ENCODE measurements at regions not wholly inside any gene's neighbourhood (a gene's known extent, or its start where the extent isn't known, plus 50 kb on each side); places are given as distances from the start of the nearest gene placed in this dataset.

- no peak for TF ChIP-seq REST (IDR thresholded peaks at IDR 0.05; ENCODE audit: borderline replicate concordance)
- no peak for TF ChIP-seq RAD21 (conservative IDR thresholded peaks at IDR 0.05)
- TF ChIP-seq EZH2 (IDR thresholded peaks at IDR 0.05; ENCODE audit: borderline replicate concordance, insufficient read depth, low read length, poor library complexity, severe bottlenecking), result no peak
- TF ChIP-seq CTCF (IDR thresholded peaks at IDR 0.05; ENCODE audit: poor library complexity, severe bottlenecking), result no peak
- TF ChIP-seq EP300 (conservative IDR thresholded peaks at IDR 0.05; ENCODE audit: poor library complexity, severe bottlenecking), result no peak
- TF ChIP-seq TAF1 (IDR thresholded peaks at IDR 0.05; ENCODE audit: low read depth), result no peak
- H3K9me3 ChIP-seq (ENCODE audit: low read length), result no peaks in the 10 kb centered on the region
- no peaks in the 10 kb centered on the region for H4K20me1 ChIP-seq (ENCODE audit: insufficient read depth)
- no peaks in the 10 kb centered on the region for H3F3A ChIP-seq (ENCODE audit: insufficient read depth, low read length, poor library complexity, severe bottlenecking)
- H3K27me3 ChIP-seq (ENCODE audit: insufficient read depth, low read depth, low read length), result no peaks in the 10 kb centered on the region
- H2AFZ ChIP-seq (ENCODE audit: low read depth, low read length), result no peak overlapping the region
- no peaks in the 10 kb centered on the region for H3K79me2 ChIP-seq (replicated peaks; ENCODE audit: insufficient read depth, low read length)
- no peak overlapping the region for H3K27ac ChIP-seq (ENCODE audit: low read length)
- H3K4me2 ChIP-seq (ENCODE audit: low read length), result no peak overlapping the region
- H3K36me3 ChIP-seq (ENCODE audit: insufficient read depth, low read length), result no peaks in the 10 kb centered on the region
- H3K9me2 ChIP-seq (ENCODE audit: insufficient read depth, low read length), result no peaks in the 10 kb centered on the region
- no peak overlapping the region for H3K9ac ChIP-seq (ENCODE audit: low read length)
- no peak overlapping the region for H3K4me3 ChIP-seq (ENCODE audit: low read length)
These were observed 134.4 kb downstream of the ENC1 start for GRCh38 chr5:74506119-74506518.

- Histone ChIP-seq H3K4me3 (ENCODE audit: low read length) (no peak overlapping the region), H3K27me3 (ENCODE audit: insufficient read depth, low read depth, low read length) (no peaks in the 10 kb centered on the region), H2AFZ (ENCODE audit: low read depth, low read length) (no peak overlapping the region), H3K27ac (ENCODE audit: low read length) (no peak overlapping the region), H3K9ac (ENCODE audit: low read length) (no peak overlapping the region), H3K9me3 (ENCODE audit: low read length) (no peaks in the 10 kb centered on the region), H3K9me2 (ENCODE audit: insufficient read depth, low read length) (no peaks in the 10 kb centered on the region), H3K79me2 (replicated peaks; ENCODE audit: insufficient read depth, low read length) (no peaks in the 10 kb centered on the region), H3F3A (ENCODE audit: insufficient read depth, low read length, poor library complexity, severe bottlenecking) (no peaks in the 10 kb centered on the region), H4K20me1 (ENCODE audit: insufficient read depth) (no peaks in the 10 kb centered on the region), H3K36me3 (ENCODE audit: insufficient read depth, low read length) (no peaks in the 10 kb centered on the region), H3K4me2 (ENCODE audit: low read length) (no peak overlapping the region)
- TF ChIP-seq EP300 (conservative IDR thresholded peaks at IDR 0.05; ENCODE audit: poor library complexity, severe bottlenecking) (no peak), TAF1 (IDR thresholded peaks at IDR 0.05; ENCODE audit: low read depth) (no peak), MXI1 (conservative IDR thresholded peaks at IDR 0.05; ENCODE audit: poor library complexity, severe bottlenecking) (no peak), REST (IDR thresholded peaks at IDR 0.05; ENCODE audit: borderline replicate concordance) (no peak), RAD21 (conservative IDR thresholded peaks at IDR 0.05) (no peak), SMC3 (conservative IDR thresholded peaks at IDR 0.05; ENCODE audit: poor library complexity) (no peak)
These were observed 136.1 kb downstream of the ENC1 start for GRCh38 chr5:74504463-74504862.
